Gastrocnemius medialis (tissue), 4 donors: ENCODE measurements at regions not wholly inside any gene's neighbourhood (a gene's known extent, or its start where the extent isn't known, plus 50 kb on each side); places are given as distances from the start of the nearest gene placed in this dataset.
"Not testable (repeated sequence)": the region's sequence is repeated elsewhere in the genome, so short reads cannot be mapped to it uniquely, and the experiment has no call there.

Experiments
- ATAC-seq, 2 donors: fragments of 150-250 bp; one replicate each; pipeline ENCODE4 v1.9.1; 2016
- DNase-seq, 2 donors: peaks; one replicate each; pipeline ENCODE4 v3.0.0-alpha.2; 2019
- H3K27ac ChIP-seq, 4 donors: fragments of 200-600 bp; sonication (generic); 1 replicate in 1 of 4; 2 replicates in 3 of 4; pipeline ENCODE4 v1.5.1; 2016 to 2018; ENCODE audit warnings: mild to moderate bottlenecking in 2 of 4, moderate library complexity in 1 of 4
- H3K27me3 ChIP-seq, 3 donors: fragments of 200-600 bp; sonication (generic) in 2 of 3; 1 replicate in 1 of 3; 2 replicates in 2 of 3; pipeline versions ENCODE4 v1.5.1 to v1.6.0; 2016 to 2019; ENCODE audit warnings: mild to moderate bottlenecking in 1 of 3, moderate library complexity in 1 of 3
- H3K36me3 ChIP-seq, 2 donors: fragments of 200-600 bp; sonication (generic) in 1 of 2; one replicate each; pipeline ENCODE4 v1.5.1; 2017 to 2018
- H3K4me1 ChIP-seq, 2 donors: fragments of 200-600 bp; sonication (generic) in 1 of 2; one replicate each; pipeline ENCODE4 v1.5.1; 2016 to 2017; ENCODE audit warnings: mild to moderate bottlenecking in 2 of 2
- H3K4me3 ChIP-seq, 4 donors: fragments of 200-600 bp; sonication (generic) in 3 of 4; 1 replicate in 1 of 4; 2 replicates in 3 of 4; pipeline ENCODE4 v1.5.1; 2016 to 2019; ENCODE audit warnings: mild to moderate bottlenecking in 2 of 4
- H3K9me3 ChIP-seq, 3 donors: fragments of 200-600 bp; sonication (generic) in 2 of 3; 1 replicate in 1 of 3; 2 replicates in 2 of 3; pipeline ENCODE4 v1.5.1; 2016 to 2019
- POLR2A ChIP-seq, 2 donors: fragments of 450-650 bp; IDR thresholded peaks; one replicate each; pipeline ENCODE4 v1.6.1; 2017; ENCODE audit warnings: antibody characterized with exemption in 2 of 2, mild to moderate bottlenecking in 2 of 2, moderate library complexity in 2 of 2
- in situ Hi-C, 4 donors: fragments of 200-750 bp; cut with MboI; loops; one replicate each; pipeline versions ENCODE4 v1.15.0 to v1.8.0; 2017; ENCODE audit warnings: low sequenced_read_pairs in 4 of 4
- intact Hi-C: fragments of 100-400 bp; cut with DNase I; formaldehyde crosslinking; loops from one replicate; pipeline ENCODE4 v1.15.1; 2023; ENCODE audit warnings: low total_unique reads
- TF ChIP-seq, protein P1 (sequence below), 5 experiments: fragments of 450-650 bp in 3 of 5; fragments of 200-600 bp in 2 of 5; sonication (generic) in 2 of 5; IDR thresholded peaks in 4 of 5; conservative IDR thresholded peaks in 1 of 5; 1 replicate in 4 of 5; 2 replicates in 1 of 5; pipeline ENCODE4 v1.5.1; 2016 to 2019; ENCODE audit warnings: antibody characterized with exemption in 5 of 5, mild to moderate bottlenecking in 3 of 5, moderate library complexity in 3 of 5

- no peak overlapping the region for H3K27ac ChIP-seq
- H3K4me3 ChIP-seq: no peak overlapping the region
- no peaks in the 10 kb centered on the region for H3K9me3 ChIP-seq
- intact Hi-C loops (no loop called here), in situ Hi-C loops (no loop called here)
- no peak for TF ChIP-seq POLR2A (IDR thresholded peaks at IDR 0.05)
- TF ChIP-seq, protein P1, sequence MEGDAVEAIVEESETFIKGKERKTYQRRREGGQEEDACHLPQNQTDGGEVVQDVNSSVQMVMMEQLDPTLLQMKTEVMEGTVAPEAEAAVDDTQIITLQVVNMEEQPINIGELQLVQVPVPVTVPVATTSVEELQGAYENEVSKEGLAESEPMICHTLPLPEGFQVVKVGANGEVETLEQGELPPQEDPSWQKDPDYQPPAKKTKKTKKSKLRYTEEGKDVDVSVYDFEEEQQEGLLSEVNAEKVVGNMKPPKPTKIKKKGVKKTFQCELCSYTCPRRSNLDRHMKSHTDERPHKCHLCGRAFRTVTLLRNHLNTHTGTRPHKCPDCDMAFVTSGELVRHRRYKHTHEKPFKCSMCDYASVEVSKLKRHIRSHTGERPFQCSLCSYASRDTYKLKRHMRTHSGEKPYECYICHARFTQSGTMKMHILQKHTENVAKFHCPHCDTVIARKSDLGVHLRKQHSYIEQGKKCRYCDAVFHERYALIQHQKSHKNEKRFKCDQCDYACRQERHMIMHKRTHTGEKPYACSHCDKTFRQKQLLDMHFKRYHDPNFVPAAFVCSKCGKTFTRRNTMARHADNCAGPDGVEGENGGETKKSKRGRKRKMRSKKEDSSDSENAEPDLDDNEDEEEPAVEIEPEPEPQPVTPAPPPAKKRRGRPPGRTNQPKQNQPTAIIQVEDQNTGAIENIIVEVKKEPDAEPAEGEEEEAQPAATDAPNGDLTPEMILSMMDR (IDR thresholded peaks at IDR 0.05 in 4 of 5, conservative IDR thresholded peaks at IDR 0.05 in 1 of 5): no peak
- ATAC-seq (no peak), DNase-seq (no peak)
- no peaks in the 10 kb centered on the region for H3K27me3 ChIP-seq
- H3K36me3 ChIP-seq: no peaks in the 10 kb centered on the region
- no peaks in the 10 kb centered on the region for H3K4me1 ChIP-seq
These were observed 72.1 kb upstream of the EPB41L1 start for GRCh38 chr20:36082315-36082915.

GRCh38 chr20:36083200-36083599 is 71.3 kb upstream of the EPB41L1 start:
- H3K36me3 ChIP-seq, intact Hi-C loops, ATAC-seq, H3K4me3 ChIP-seq, H3K9me3 ChIP-seq, H3K27me3 ChIP-seq, in situ Hi-C loops, DNase-seq, H3K27ac ChIP-seq, H3K4me1 ChIP-seq: not testable (repeated sequence)

- Histone ChIP-seq H3K9me3 (no peaks in the 10 kb centered on the region), H3K4me3 (no peak overlapping the region), H3K36me3 (no peaks in the 10 kb centered on the region), H3K4me1 (no peaks in the 10 kb centered on the region), H3K27ac (no peak overlapping the region), H3K27me3 (no peaks in the 10 kb centered on the region)
- TF ChIP-seq POLR2A (IDR thresholded peaks at IDR 0.05): no peak
- TF ChIP-seq, protein P1 (IDR thresholded peaks at IDR 0.05 in 4 of 5, conservative IDR thresholded peaks at IDR 0.05 in 1 of 5): no peak
- in situ Hi-C loops (no loop called here), intact Hi-C loops (no loop called here)
- no peak for DNase-seq
- ATAC-seq: no peak
These were observed 70.2 kb upstream of the EPB41L1 start for GRCh38 chr20:36084356-36084755.

- Histone ChIP-seq H3K27ac (no peak overlapping the region), H3K36me3 (no peaks in the 10 kb centered on the region), H3K27me3 (peaks cover under 1 to 6% (median under 1%) of the 10 kb centered on the region in 3 donors), H3K9me3 (no peaks in the 10 kb centered on the region), H3K4me1 (no peaks in the 10 kb centered on the region), H3K4me3 (no peak overlapping the region)
- DNase-seq: no peak
- in situ Hi-C loops (no loop called here), intact Hi-C loops (no loop called here)
- TF ChIP-seq, protein P1 (IDR thresholded peaks at IDR 0.05 in 4 of 5, conservative IDR thresholded peaks at IDR 0.05 in 1 of 5): no peak
- no peak for TF ChIP-seq POLR2A (IDR thresholded peaks at IDR 0.05)
- no peak for ATAC-seq
These were observed 69.5 kb upstream of the EPB41L1 start for GRCh38 chr20:36084897-36085613.

GRCh38 chr20:36085686-36086267 is 68.8 kb upstream of the EPB41L1 start:
- TF ChIP-seq POLR2A (IDR thresholded peaks at IDR 0.05): no peak
- TF ChIP-seq, protein P1 (IDR thresholded peaks at IDR 0.05 in 4 of 5, conservative IDR thresholded peaks at IDR 0.05 in 1 of 5): no peak
- no peaks in the 10 kb centered on the region for H3K4me1 ChIP-seq
- intact Hi-C loops (no loop called here), in situ Hi-C loops (no loop called here)
- H3K27ac ChIP-seq: no peak overlapping the region
- ATAC-seq (no peak), DNase-seq (no peak)
- H3K4me3 ChIP-seq: no peak overlapping the region
- H3K36me3 ChIP-seq: no peaks in the 10 kb centered on the region
- peaks cover 7 to 13% (median 7%) of the 10 kb centered on the region in 3 donors for H3K27me3 ChIP-seq
- no peaks in the 10 kb centered on the region for H3K9me3 ChIP-seq
